Adrenal gland (tissue), 5 donors: ENCODE measurements at regions not wholly inside any gene's neighbourhood (a gene's known extent, or its start where the extent isn't known, plus 50 kb on each side); places are given as distances from the start of the nearest gene placed in this dataset.

ENCODE experiments used
- POLR2A ChIP-seq, 2 donors: fragments of 450-650 bp; IDR thresholded peaks; one replicate each; pipeline ENCODE4 v1.6.1; 2017; ENCODE audit warnings: antibody characterized with exemption in 2 of 2, mild to moderate bottlenecking in 2 of 2, moderate library complexity in 1 of 2
- TF ChIP-seq, protein P1 (sequence below), 6 experiments: fragments of 450-650 bp in 4 of 6; fragments of 200-600 bp in 2 of 6; sonication (generic) in 1 of 6; IDR thresholded peaks; 1 replicate in 5 of 6; 2 replicates in 1 of 6; pipeline versions ENCODE4 v1.5.1 to v1.8.0; 2016 to 2021; ENCODE audit warnings: antibody characterized with exemption in 6 of 6, mild to moderate bottlenecking in 2 of 6, moderate library complexity in 1 of 6
- donor health status: DM: no; HTN: no; CAD: no.

DNA sequence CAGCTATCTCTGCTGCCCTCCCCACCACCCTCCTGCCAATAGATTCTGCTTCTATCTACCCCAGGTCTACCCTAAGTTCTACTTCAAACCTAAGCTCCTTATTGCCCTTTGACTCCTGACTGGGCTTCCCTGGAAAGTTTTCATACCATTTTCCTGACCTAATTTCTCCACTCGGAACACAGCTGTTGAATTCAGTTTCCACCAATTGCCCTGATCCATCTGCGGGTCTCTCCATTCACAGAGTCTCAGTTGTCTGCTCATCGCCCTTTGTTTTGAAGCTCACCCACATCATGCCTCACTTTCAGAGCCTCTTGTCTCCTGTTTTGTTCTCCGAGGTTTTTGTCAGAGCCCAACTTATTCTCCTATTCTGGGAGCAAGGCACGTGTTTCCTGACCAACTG lies 56.8 kb upstream of the ABI3BP start:
- TF ChIP-seq, protein P1, sequence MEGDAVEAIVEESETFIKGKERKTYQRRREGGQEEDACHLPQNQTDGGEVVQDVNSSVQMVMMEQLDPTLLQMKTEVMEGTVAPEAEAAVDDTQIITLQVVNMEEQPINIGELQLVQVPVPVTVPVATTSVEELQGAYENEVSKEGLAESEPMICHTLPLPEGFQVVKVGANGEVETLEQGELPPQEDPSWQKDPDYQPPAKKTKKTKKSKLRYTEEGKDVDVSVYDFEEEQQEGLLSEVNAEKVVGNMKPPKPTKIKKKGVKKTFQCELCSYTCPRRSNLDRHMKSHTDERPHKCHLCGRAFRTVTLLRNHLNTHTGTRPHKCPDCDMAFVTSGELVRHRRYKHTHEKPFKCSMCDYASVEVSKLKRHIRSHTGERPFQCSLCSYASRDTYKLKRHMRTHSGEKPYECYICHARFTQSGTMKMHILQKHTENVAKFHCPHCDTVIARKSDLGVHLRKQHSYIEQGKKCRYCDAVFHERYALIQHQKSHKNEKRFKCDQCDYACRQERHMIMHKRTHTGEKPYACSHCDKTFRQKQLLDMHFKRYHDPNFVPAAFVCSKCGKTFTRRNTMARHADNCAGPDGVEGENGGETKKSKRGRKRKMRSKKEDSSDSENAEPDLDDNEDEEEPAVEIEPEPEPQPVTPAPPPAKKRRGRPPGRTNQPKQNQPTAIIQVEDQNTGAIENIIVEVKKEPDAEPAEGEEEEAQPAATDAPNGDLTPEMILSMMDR (IDR thresholded peaks at IDR 0.05): no peak
- no peak for TF ChIP-seq POLR2A (IDR thresholded peaks at IDR 0.05)
